ENCODE measurements at regions not wholly inside any gene's neighbourhood (a gene's known extent, or its start where the extent isn't known, plus 50 kb on each side); places are given as distances from the start of the nearest gene placed in this dataset.

- Histone ChIP-seq H3K27me3 (ENCODE audit: control insufficient read depth in 4 of 4, insufficient read depth in 4 of 4, low read length in 3 of 4) (no peaks in the 10 kb centered on the region), H3K36me3 (ENCODE audit: control insufficient read depth in 4 of 4, insufficient read depth in 3 of 4, low read depth in 1 of 4, low read length in 3 of 4) (no peaks in the 10 kb centered on the region), H3K4me3 (ENCODE audit: low read depth in 1 of 3, low read length in 3 of 3) (no peak overlapping the region), H3K9ac (ENCODE audit: low read depth in 1 of 2, low read length in 2 of 2) (no peak overlapping the region), H3K27ac (ENCODE audit: low read depth in 1 of 2, low read length in 2 of 2) (no peak overlapping the region), H3K4me1 (ENCODE audit: control insufficient read depth in 4 of 4, insufficient read depth in 4 of 4, low read length in 3 of 4) (no peaks in the 10 kb centered on the region), H3K9me3 (ENCODE audit: control insufficient read depth in 4 of 4, low read length in 3 of 4) (no peaks in the 10 kb centered on the region)
- WGBS = 93% methylated on average over 2 of the region's 2 CpGs
- DNase-seq (ENCODE audit: low spot score) = no peak
- TF ChIP-seq EGR1 (IDR thresholded peaks at IDR 0.05; ENCODE audit: low read depth in 2 of 2) (no peak), YY1 (IDR thresholded peaks at IDR 0.05) (no peak)
These were observed 708.0 kb upstream of the GRAMD2B start for GRCh38 chr5:125715216-125715615.

- Histone ChIP-seq H3K9ac (ENCODE audit: low read depth in 1 of 2, low read length in 2 of 2) (no peak overlapping the region), H3K27ac (ENCODE audit: low read depth in 1 of 2, low read length in 2 of 2) (no peak overlapping the region), H3K27me3 (ENCODE audit: control insufficient read depth in 4 of 4, insufficient read depth in 4 of 4, low read length in 3 of 4) (no peaks in the 10 kb centered on the region), H3K4me1 (ENCODE audit: control insufficient read depth in 4 of 4, insufficient read depth in 4 of 4, low read length in 3 of 4) (no peaks in the 10 kb centered on the region), H3K9me3 (ENCODE audit: control insufficient read depth in 4 of 4, low read length in 3 of 4) (no peaks in the 10 kb centered on the region), H3K4me3 (ENCODE audit: low read depth in 1 of 3, low read length in 3 of 3) (no peak overlapping the region), H3K36me3 (ENCODE audit: control insufficient read depth in 4 of 4, insufficient read depth in 3 of 4, low read depth in 1 of 4, low read length in 3 of 4) (no peaks in the 10 kb centered on the region)
- no peak for DNase-seq (ENCODE audit: low spot score)
- TF ChIP-seq EGR1 (IDR thresholded peaks at IDR 0.05; ENCODE audit: low read depth in 2 of 2) = no peak
These were observed 706.0 kb upstream of the GRAMD2B start for GRCh38 chr5:125717209-125717608.

- H3K9ac ChIP-seq (ENCODE audit: low read depth in 1 of 2, low read length in 2 of 2) = no peak overlapping the region
- TF ChIP-seq MAX (IDR thresholded peaks at IDR 0.05) = no peak
- TF ChIP-seq HNF4A (conservative IDR thresholded peaks at IDR 0.05) = peak in 1 of 2 donors; percentile 40
These were observed 703.4 kb upstream of the GRAMD2B start for GRCh38 chr5:125719681-125720347.

GRCh38 chr5:125720348-125720685, 702.9 kb upstream of the GRAMD2B start:
- no peaks in the 10 kb centered on the region for H3K36me3 ChIP-seq (ENCODE audit: control insufficient read depth in 4 of 4, insufficient read depth in 3 of 4, low read depth in 1 of 4, low read length in 3 of 4)
- no peak for TF ChIP-seq TAF1 (conservative IDR thresholded peaks at IDR 0.05)
- no peak for TF ChIP-seq CTCF (IDR thresholded peaks at IDR 0.05; ENCODE audit: low read depth, low read length, missing input control)
- no peak for TF ChIP-seq RXRA (IDR thresholded peaks at IDR 0.05)
- no peak for TF ChIP-seq NR2F2 (IDR thresholded peaks at IDR 0.05)
- TF ChIP-seq GABPA (IDR thresholded peaks at IDR 0.05 in 1 of 2, conservative IDR thresholded peaks at IDR 0.05 in 1 of 2) = no peak
- TF ChIP-seq MAX (IDR thresholded peaks at IDR 0.05) = no peak
- no peak for TF ChIP-seq ZBTB33 (IDR thresholded peaks at IDR 0.05)
- no peak for TF ChIP-seq EGR1 (IDR thresholded peaks at IDR 0.05; ENCODE audit: low read depth in 2 of 2)
- TF ChIP-seq RAD21 (IDR thresholded peaks at IDR 0.05) = no peak
- TF ChIP-seq REST (IDR thresholded peaks at IDR 0.05) = no peak
- TF ChIP-seq HNF4A (conservative IDR thresholded peaks at IDR 0.05) = no peak
- TF ChIP-seq YY1 (IDR thresholded peaks at IDR 0.05) = no peak
- no peaks in the 10 kb centered on the region for H3K4me1 ChIP-seq (ENCODE audit: control insufficient read depth in 4 of 4, insufficient read depth in 4 of 4, low read length in 3 of 4)
- H3K9me3 ChIP-seq (ENCODE audit: control insufficient read depth in 4 of 4, low read length in 3 of 4) = no peaks in the 10 kb centered on the region
- no peak overlapping the region for H3K27ac ChIP-seq (ENCODE audit: low read depth in 1 of 2, low read length in 2 of 2)
- no peak overlapping the region for H3K9ac ChIP-seq (ENCODE audit: low read depth in 1 of 2, low read length in 2 of 2)
- no peak overlapping the region for H3K4me3 ChIP-seq (ENCODE audit: low read depth in 1 of 3, low read length in 3 of 3)
- H3K27me3 ChIP-seq (ENCODE audit: control insufficient read depth in 4 of 4, insufficient read depth in 4 of 4, low read length in 3 of 4) = no peaks in the 10 kb centered on the region
- DNase-seq (ENCODE audit: low spot score) = no peak
- WGBS = 91% methylated on average over 2 of the region's 2 CpGs

More at GRCh38 chr5:125719681-125720347, 703.4 kb upstream of the GRAMD2B start:
- no peaks in the 10 kb centered on the region for H3K9me3 ChIP-seq (ENCODE audit: control insufficient read depth in 4 of 4, low read length in 3 of 4)
- H3K4me1 ChIP-seq (ENCODE audit: control insufficient read depth in 4 of 4, insufficient read depth in 4 of 4, low read length in 3 of 4) = no peaks in the 10 kb centered on the region
- H3K36me3 ChIP-seq (ENCODE audit: control insufficient read depth in 4 of 4, insufficient read depth in 3 of 4, low read depth in 1 of 4, low read length in 3 of 4) = no peaks in the 10 kb centered on the region
- no peak for DNase-seq (ENCODE audit: low spot score)
- no peak overlapping the region for H3K27ac ChIP-seq (ENCODE audit: low read depth in 1 of 2, low read length in 2 of 2)
- WGBS = 53% methylated on average over 9 of the region's 9 CpGs
- no peak overlapping the region for H3K4me3 ChIP-seq (ENCODE audit: low read depth in 1 of 3, low read length in 3 of 3)
- H3K27me3 ChIP-seq (ENCODE audit: control insufficient read depth in 4 of 4, insufficient read depth in 4 of 4, low read length in 3 of 4) = no peaks in the 10 kb centered on the region

All from liver (tissue), 8 donors.